Erythroblast (primary cell): ENCODE measurements at regions not wholly inside any gene's neighbourhood (a gene's known extent, or its start where the extent isn't known, plus 50 kb on each side); places are given as distances from the start of the nearest gene placed in this dataset.

ENCODE experiments used
- GATA1 ChIP-seq: IDR thresholded peaks from 2 replicates; pipeline ENCODE4 v1.6.1; 2011; ENCODE audit warnings: low read depth, mild to moderate bottlenecking, control low read depth, low read length, moderate library complexity
- POLR2A ChIP-seq: IDR thresholded peaks from 2 replicates; pipeline ENCODE4 v1.6.1; 2011; ENCODE audit warnings: mild to moderate bottlenecking, low read length

- TF ChIP-seq POLR2A (no peak), GATA1 (no peak)
These were observed 227.1 kb upstream of the CCDC179 start for GRCh38 chr11:23087407-23087806.
